GM18498 (cell line): ENCODE measurements at regions not wholly inside any gene's neighbourhood (a gene's known extent, or its start where the extent isn't known, plus 50 kb on each side); places are given as distances from the start of the nearest gene placed in this dataset.

Experiments
- ATAC-seq: cut with Tn5 transposase; IDR thresholded peaks from one replicate; pipeline ENCODE4 v1.9.1; 2021; ENCODE audit warnings: mild to moderate bottlenecking, moderate library complexity; ENCODE audit not compliant: unreplicated experiment

DNA sequence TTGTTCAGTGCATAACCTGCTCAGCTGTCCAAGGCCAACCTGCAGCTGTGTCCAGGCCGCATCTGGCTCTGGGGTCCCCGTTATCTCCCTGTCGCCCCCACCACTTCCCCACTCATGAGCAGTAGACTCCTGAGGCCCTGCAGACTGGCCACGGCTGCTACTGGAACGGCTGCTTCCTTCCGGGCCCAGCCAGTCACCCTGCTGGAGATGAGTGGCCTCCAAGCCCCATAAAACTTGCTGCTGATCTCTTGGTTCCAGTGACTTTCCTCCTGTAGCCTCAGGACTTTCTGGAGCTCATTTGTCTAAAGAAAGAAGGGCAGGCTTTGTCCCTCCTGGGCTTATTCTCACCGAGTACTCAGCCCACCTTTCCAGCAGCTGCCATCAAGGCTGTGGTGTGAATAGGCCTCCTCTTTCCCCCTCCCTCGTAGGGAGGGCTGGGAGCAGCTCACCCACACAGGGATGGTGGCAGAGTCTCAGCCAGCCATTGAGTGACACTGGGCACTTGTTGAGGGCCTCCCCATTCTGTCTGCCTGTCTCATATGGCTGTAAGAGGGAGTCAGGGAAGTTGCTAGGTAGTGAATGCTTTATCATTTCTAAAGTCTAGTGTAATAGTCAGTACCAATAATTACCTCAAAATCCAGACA, 257.3 kb downstream of the MYCN start:
- ATAC-seq = no peak

DNA sequence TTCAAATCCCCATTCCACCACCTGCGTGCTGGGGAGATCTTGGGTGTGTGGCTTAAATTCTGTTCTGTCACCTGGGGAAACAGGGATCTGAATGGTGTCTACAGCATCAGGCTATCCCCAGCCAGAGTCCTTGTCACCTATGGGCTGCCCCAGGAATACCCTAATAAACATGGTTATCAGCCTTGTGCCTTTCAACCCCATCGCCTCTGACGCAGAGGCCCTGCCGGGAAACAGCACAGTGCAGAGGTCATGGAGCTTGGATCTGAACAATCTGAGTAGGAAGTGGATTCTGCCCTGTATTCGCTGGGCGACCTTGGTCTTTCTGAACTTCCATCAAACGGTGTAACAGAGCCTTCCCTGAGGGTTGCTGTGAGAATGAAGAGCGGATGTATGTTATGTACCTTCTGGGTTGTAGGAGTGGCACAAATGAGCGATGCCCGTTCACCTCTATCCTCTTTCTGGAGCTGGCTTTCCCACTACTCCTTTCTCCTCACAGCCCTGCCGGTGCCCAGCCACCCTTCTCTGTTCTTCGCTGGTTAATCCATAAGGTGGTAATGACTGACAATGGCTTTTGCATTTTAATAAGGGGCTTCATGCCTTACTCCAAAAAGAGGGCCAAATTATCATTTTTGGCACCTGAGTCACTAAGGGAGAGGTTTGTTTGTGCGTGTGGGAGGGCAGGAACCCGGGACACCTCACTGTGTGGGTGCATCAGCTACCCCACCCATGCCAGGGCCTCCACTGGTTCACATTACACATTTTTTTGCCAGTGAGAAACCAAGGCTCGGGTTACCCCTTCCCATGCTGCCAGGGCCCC, 256.5 kb downstream of the MYCN start:
- ATAC-seq = no peak

DNA sequence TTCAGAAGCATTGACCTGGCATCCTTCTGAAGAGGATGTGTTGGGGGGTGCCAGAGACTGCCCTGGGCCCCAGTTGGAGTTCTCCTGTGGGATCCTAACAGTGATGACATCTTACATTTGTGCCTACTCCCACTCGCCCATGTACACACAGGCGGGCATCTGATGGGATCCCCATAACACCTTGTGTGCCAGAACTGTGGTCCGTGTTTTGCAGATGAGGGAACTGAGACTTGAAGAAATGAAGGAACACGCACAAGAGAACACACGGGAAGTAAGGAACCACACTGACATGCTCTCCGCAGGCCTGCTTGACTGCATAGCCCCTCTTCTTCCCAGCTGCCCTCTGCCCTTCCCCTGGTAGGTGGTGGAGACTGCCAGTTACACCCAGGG, 255.3 kb downstream of the MYCN start:
- no peak for ATAC-seq

DNA sequence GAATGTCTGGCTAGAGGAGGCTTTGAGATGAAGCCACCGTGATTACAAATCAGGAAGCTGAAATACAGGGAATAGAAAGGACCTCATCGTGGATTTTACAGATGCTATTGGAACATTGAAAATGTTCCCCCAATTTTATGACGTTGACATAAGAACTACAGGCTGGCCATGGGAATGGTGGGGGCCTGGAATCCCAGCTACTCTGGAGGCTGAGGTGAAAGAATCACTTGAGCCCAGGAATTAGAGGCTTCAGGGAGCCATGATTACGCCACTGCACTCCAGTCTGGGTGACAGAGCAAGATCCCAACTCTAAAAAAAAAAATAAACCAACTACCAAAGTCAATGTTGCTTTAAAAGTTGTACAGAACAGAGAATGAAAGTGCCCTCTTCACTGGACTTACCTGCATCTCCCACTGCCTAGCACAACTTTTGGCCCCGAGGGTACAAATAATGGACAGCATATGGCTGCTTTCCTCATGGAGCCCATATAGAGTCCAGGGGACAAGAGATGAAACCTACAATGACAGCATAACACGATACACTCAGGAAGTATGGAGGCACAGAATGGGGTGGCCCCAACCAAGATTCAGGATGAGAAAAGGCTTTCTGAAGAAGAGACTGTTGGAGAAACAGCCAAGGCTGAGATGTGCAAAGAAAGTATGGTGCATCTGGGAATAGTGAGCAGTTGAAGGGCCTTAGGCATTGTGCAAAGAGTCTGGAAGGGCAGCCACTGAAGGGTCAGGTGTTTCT, 254.8 kb downstream of the MYCN start:
- no peak for ATAC-seq

DNA sequence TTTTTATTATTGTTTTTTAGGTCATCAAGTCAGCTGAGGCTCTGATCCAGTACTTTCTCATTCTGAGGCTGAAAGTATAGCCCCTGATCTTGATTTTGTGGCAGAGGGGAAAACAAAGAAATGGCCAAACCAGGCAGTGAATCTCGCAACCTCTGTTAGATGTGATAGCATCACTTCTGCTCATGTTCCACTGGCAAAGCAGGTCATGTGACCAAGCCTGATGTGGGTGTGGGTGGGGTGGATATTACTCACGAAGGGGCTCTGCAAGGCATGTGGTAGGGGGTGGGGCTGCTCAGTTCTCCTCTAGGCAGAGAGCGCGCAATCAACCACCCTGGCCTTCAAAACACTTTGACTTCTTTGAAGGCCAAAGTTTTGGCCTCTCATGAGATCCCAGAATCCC, 254.2 kb downstream of the MYCN start:
- no peak for ATAC-seq

DNA sequence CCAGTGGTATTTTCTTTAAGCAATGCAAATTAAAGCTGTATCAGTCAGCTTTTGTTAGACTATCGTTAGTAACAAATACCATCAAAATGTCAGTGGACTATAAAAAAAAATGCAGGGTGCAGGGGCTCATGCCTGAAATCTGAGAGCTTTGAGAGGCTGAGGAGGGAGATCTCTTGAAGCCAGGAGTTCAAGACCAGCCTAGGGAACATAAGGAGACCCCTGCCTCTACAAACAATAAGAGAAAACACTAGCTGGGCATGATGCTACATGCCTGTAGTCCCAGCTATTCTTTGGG, 253.7 kb downstream of the MYCN start:
- no peak for ATAC-seq

DNA sequence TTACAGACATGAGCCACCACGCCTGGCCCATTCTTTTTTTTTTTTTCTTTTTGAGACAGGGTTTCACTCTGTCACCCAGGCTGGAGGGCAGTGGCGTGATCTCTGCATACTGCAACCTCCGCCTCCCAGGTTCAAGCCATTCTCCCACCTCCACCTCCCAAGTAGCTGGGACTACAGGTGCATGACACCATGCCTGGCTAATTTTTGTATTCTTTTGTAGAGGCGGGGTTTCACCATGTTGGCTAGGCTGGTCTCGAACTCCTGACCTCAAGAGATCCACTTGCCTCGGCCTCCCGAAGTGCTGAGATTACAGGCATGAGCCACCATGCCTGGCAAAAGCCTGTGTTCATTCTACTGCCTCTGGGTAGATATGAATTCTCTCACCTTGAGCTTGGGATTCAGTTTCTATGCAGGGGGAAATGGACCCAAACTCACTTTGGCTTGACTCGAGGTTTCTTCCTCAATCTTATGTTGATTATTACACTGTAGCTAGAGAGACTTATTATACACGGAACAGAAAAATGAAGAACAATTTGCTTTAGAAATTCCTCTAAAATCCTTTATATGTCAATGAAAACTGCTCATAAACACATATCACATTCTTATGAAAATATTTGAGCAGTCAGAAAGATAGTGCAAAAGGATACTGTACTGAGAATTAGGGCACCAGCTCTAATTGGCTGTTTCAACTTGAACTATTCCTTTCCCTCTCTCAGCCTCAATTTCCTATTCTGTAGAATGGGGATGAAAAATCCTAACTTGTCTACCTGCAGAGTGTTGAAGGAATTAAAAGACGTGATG, 252.3 kb downstream of the MYCN start:
- no peak for ATAC-seq

DNA sequence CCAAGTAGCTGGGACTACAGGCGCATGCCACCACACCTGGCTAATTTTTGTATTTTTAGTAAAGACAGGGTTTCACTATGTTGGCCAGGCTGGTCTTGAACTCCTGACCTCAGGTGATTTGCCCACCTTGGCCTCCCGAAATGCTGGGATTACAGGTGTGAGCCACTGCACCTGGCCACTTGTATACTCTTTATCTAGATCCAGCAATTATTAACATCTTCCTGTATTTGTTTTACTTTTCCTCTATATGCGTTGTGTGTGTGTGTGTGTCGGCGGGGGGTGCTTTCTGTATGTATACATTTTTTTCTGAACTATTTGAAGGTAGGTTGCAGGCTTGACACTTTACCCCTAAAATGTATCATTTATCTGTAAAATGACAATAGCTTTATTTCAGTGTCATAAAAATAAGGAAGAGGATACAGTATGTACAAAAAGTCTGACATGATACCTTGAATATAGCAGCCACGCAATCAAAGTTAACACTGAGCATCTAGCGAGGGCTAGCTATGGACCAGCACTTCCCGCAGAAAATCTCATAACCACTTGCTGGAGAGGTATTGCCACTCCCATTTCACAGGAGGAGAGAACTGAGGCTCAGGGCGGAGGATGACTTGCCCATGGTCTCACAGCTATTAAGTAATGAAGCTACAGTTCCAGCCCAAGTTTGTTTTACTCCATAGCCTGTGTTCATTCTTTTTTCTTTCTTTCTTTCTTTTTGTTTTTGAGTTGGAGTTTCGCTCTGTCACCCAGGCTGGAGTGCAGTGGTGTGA, 251.3 kb downstream of the MYCN start:
- no peak for ATAC-seq

DNA sequence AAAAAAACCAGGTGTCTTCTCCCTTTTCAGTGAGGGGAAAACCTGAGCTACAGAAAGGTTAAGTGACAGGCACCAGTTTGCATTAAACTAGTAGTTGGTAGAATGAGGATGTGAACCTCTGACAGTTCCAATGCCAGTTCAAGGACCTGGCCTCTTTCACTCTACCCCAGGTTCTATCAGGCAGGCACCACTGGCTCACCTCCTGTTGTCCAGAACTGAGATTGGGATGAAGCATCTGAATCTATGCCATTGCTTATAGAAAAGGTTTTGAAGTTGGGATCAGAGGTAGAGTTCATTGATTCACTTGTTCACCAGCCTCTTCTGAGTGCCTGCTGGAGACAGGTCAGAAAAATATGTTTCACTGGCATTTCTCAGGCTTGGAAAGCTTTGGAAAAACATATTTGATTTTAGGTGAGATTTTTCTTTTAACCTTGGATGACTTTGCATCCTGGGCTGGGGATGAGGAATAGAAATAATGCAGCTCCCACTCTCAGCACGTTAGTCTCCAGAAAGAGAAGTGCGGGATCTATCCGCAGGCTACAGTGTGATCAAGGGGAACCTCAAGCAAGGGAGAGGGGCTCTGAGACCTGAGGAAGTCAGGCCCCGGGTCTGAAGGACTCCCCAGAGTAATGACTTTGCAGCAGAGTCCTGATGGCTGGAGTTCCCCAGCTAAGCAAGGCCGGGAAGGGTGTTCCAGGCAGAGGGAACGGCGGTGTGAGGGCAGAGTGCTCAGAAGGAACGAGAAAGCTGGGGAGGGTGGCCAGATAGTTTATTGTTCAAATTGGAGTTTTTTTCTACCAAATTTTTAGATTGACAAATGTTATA, 250.3 kb downstream of the MYCN start:
- ATAC-seq = no peak

DNA sequence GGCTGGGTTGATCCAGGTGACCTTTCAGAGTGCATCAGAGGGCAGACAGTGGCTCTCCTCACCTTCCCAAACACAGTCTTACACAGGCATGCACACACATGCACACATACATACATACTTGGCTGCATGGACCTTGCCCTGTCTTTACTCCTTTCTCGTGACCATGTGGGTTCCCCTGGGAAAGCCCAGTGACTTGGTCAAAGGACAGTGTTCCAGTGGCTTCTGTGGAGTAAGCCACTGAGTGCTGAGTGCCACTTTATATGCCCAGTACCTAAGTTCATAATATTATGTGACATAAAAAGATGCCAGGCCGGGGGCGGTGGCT, 249.4 kb downstream of the MYCN start:
- ATAC-seq = no peak

DNA sequence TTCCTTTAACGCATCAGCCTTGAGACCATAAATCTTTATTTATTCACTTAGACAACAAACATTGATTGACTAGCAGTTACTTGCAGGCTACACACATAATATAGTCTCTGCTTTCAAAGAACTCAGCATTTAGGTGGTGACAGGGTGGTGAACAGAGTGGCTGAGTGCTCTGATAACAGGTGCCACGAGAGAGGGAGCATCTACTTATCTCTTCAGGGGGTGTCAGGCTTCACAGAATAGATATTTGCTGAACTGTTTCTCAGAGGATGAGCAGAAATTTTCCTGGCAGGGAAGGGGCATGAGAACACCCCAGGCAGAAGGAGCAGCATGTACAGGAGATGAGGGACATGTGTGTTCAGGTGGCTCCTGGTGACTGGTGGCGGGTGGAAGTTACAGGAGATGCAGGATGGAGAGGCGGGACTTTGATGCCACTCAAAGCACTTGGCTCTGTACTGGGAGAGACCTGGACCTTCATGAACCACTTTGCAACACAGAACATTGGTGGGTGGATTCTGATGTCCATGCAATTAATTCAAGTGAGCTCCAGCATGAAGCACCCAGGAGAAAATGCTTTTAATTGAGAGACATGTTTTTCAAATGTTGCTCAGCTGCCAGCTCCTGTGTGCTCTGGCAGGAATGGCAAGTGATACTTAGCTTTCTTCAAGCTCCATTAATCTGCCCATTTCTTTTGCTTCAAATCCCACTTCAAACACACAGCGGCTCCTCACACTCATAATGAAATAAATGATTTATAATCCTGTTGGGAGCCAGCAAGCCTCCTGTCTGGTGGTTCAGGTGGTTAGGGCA, 248.9 kb downstream of the MYCN start:
- ATAC-seq = no peak

DNA sequence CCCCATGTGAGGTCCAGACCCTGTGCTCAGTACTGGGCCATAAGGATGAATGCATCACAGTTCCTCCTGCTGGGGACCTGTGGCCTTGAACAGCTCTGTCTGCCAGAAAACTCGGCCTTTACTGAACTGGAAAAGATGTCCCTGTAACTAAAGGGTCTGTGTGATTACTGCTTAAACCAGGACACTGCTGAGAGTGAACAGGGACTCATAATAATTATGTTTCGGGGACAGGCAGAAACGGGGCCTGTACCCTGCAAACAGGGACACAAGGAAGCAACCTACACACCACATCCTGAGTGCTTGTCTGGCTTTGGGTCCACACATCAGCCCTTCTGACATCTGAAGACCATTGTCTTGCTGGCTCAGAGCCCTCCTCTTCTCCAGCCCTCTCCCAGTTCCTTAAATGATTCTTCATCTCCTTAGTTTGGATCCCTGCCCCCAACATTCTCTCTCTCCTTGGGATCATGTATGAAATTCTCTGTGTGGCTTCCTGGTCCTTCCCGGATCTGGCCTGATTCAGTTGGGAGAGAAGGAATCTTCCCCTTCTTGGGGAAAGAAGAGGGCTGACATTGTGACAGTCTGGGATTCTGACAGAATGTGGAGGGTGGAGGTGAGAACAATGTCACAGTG, 248.0 kb downstream of the MYCN start:
- no peak for ATAC-seq

DNA sequence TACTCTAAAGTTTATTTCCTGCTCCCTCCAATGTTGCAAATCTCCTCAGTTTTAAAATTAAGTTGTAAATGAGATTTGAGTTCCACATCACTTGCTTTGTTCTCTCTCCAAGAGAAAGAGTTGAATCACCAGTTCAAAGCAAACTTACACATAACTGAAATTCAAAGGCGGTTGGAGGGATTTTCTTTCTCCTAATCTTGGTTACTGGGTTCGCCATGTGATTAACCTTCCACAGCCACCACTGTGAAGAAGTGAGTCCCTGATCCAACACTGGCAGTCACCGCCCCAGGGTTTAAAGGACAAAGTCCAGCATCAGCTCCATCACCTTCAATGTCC, 247.1 kb downstream of the MYCN start:
- ATAC-seq = no peak

DNA sequence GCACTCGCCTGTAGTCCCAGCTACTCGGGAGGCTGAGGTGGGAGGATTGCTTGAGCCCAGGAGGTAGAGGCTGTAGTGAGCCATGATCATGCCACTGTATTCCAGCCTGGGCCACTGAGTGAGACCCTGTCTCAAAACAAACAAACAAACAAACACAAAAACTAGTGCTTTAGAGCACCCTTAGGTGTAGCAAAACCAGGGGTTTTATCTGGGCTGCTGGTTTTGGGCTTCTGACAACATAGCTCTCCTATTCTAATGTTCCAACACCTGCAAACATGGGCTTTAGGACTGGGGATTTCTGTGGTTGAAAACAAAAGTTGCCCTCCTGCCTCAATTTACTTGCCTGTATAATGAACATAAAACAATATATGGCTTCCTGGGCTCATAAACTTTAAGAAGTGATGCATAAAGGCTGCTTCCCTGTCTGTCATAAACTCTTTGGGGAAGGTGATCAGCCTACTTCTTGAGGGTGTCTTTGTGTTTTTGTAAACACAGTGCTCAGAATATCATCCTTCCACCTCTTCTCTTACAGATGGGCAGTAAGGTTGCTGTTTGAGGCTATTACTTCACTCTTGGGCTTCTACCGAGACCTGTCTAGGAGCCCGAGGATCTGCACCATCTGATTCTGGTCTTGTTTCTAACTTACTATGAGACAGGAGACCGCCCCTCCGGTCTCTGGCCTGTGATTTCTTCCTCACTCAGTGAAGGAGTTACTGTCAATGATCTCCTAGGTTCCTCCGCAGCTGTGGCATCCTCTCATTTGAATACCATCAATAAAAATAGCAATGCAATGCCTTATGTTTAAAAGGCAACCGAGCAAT, 246.5 kb downstream of the MYCN start:
- ATAC-seq = no peak

DNA sequence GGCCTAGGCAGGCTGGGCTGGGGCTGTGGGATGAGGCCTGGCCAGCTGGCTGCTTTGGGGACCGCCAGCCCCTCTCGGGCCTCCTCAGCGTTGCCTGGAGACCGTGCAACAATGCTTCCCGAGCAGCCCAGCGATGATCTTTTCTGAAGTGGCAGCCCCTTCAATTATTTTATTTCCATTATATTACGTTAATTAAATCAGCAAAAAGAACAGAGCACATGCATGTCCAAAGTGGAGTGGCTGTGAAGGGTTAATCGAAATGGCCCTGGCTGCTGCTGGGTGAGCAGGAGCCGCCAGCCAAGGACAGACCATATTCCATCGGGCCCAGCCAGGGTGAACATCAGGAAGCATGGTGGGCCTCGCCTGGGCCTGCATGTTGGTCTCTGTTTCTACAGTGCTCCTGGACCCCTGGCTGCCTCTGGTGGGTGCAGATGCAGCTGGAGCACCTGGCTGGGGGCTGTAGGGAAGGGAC, 245.5 kb downstream of the MYCN start:
- ATAC-seq = no peak

DNA sequence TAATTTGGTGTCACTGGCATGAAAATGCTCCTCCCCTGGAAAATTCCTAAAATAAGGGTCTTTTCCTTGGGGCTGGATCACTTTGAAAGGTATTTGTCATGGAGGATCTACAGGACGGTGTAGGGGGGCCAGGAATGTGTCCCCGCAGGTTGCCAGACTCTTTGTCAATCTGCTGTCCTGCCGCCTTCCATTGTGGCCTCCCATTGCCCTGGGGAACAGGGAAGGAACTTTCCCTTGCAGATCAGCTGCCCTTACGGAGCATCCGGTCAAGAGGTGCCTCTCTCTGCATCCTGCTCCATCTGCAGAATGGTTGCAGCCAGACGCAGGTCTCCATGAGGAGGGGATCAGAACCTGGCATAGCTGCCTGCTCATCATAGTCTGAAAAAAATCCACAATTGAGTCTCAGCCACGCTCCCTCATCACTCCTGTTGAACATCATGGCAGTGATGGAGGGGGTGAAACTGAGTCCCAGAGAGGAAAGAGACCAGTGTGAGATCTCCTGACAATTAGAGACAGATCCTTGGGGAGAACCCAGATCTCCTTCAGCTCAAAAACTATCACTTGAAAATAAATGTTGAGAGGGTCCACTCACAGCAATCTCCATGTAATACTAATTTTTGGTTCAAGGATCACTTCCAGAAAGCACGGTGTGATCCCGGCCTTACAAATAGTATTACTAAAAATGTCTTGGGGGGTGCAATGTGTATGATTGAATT, 244.8 kb downstream of the MYCN start:
- ATAC-seq = no peak

DNA sequence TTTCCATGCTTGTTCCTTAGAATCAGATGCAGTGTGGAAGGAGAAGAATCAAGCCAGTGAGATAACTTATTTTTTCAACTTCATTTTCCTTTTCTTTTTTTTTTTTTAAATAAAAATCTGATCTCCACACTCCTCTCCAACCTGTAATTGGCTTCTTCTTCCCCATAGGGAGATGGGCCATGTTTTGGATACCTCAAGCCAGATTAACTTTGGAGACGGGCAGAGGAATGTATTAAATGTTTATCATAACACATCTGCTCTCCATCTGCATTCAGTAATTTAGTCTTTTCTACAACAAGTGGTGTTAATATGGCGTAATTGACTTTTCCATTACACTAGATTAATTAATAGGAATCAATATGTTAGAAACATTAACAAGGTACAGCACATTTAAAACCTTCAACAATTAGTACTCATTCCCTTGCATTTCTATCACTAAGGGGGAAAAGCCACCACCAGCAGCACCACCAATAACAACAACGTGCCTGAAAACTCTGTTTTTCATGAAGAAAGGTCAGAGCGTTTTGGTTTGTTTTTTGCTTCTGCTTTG, 244.1 kb downstream of the MYCN start:
- ATAC-seq = no peak
